Mesenchymal stem cell (in vitro differentiated cells and primary cell): ENCODE measurements at regions not wholly inside any gene's neighbourhood (a gene's known extent, or its start where the extent isn't known, plus 50 kb on each side); places are given as distances from the start of the nearest gene placed in this dataset.

ENCODE experiments used
- DNase-seq: peaks from one replicate; pipeline ENCODE4 v3.0.0-alpha.2; 2013
- H2AFZ ChIP-seq: one replicate; pipeline ENCODE4 v1.6.1; 2013; ENCODE audit warnings: low read depth, mild to moderate bottlenecking, control low read depth, inconsistent platforms, low read length, moderate library complexity
- H2AK5ac ChIP-seq: 2 replicates; pipeline ENCODE4 v1.6.1; 2013; ENCODE audit warnings: low read length, moderate library complexity, mild to moderate bottlenecking, inconsistent platforms; ENCODE audit not compliant: severe bottlenecking
- H2BK120ac ChIP-seq: one replicate; pipeline ENCODE4 v1.6.1; 2013; ENCODE audit warnings: low read depth, mild to moderate bottlenecking, inconsistent platforms, low read length, moderate library complexity
- H2BK12ac ChIP-seq, 2 experiments: one replicate each; pipeline ENCODE4 v1.6.1; 2013; ENCODE audit warnings: inconsistent platforms in 2 of 2, low read length in 2 of 2, mild to moderate bottlenecking in 2 of 2, moderate library complexity in 2 of 2, control low read depth in 1 of 2
- H2BK15ac ChIP-seq: one replicate; pipeline ENCODE4 v1.6.1; 2013; ENCODE audit warnings: mild to moderate bottlenecking, low read depth, inconsistent platforms; ENCODE audit not compliant: poor library complexity, severe bottlenecking
- H2BK5ac ChIP-seq: 2 replicates; pipeline ENCODE4 v1.6.1; 2013; ENCODE audit warnings: low read depth, mild to moderate bottlenecking, low read length, control low read depth, inconsistent platforms; ENCODE audit not compliant: poor library complexity, severe bottlenecking
- H3K14ac ChIP-seq, 2 experiments: one replicate each; pipeline ENCODE4 v1.6.1; 2013; ENCODE audit warnings: inconsistent platforms in 2 of 2, low read length in 2 of 2, control low read depth in 1 of 2, mild to moderate bottlenecking in 1 of 2, moderate library complexity in 1 of 2
- H3K18ac ChIP-seq, 2 experiments: one replicate each; pipeline ENCODE4 v1.6.1; 2013; ENCODE audit warnings: inconsistent platforms in 2 of 2, low read length in 2 of 2, control low read depth in 1 of 2, low read depth in 1 of 2, mild to moderate bottlenecking in 1 of 2
- H3K23ac ChIP-seq, 2 experiments: one replicate each; pipeline ENCODE4 v1.6.1; 2013; ENCODE audit warnings: inconsistent platforms in 2 of 2, low read length in 2 of 2, mild to moderate bottlenecking in 2 of 2, moderate library complexity in 2 of 2, control low read depth in 1 of 2
- H3K27ac ChIP-seq: 2 replicates; pipeline ENCODE4 v1.5.1; 2013; ENCODE audit warnings: mild to moderate bottlenecking, moderate library complexity, low read length, control low read depth, inconsistent platforms; ENCODE audit not compliant: poor library complexity, severe bottlenecking
- H3K27me3 ChIP-seq, 2 experiments: 2 replicates each; pipeline versions ENCODE4 v1.6.1 to v1.7.0; 2013; ENCODE audit warnings: low read length in 2 of 2, mild to moderate bottlenecking in 2 of 2, moderate library complexity in 2 of 2, control low read depth in 1 of 2, inconsistent platforms in 1 of 2; ENCODE audit not compliant: control insufficient read depth in 1 of 2, insufficient read depth in 1 of 2
- H3K36me3 ChIP-seq, 2 experiments: 2 replicates each; pipeline versions ENCODE4 v1.6.1 to v1.7.0; 2013; ENCODE audit warnings: low read length in 2 of 2, control low read depth in 1 of 2, inconsistent platforms in 1 of 2, low read depth in 1 of 2, mild to moderate bottlenecking in 1 of 2; ENCODE audit not compliant: insufficient read depth in 2 of 2, control insufficient read depth in 1 of 2
- H3K4ac ChIP-seq, 2 experiments: one replicate each; pipeline ENCODE4 v1.6.1; 2013; ENCODE audit warnings: inconsistent platforms in 2 of 2, low read length in 2 of 2, mild to moderate bottlenecking in 2 of 2, moderate library complexity in 2 of 2, control low read depth in 1 of 2, low read depth in 1 of 2
- H3K4me1 ChIP-seq: 2 replicates; pipeline ENCODE4 v1.6.1; 2013; ENCODE audit warnings: low read depth, low read length, control low read depth; ENCODE audit not compliant: control insufficient read depth, insufficient read depth
- H3K4me2 ChIP-seq: 2 replicates; pipeline ENCODE4 v1.6.1; 2013; ENCODE audit warnings: low read length, mild to moderate bottlenecking, inconsistent platforms; ENCODE audit not compliant: poor library complexity, severe bottlenecking
- H3K4me3 ChIP-seq, 2 experiments: 2 replicates each; pipeline versions ENCODE4 v1.5.1 to v1.7.0; 2013; ENCODE audit warnings: low read length in 2 of 2, mild to moderate bottlenecking in 2 of 2, control low read depth in 1 of 2, low read depth in 1 of 2; ENCODE audit not compliant: insufficient read depth in 1 of 2
- H3K79me1 ChIP-seq: replicated peaks from 2 replicates; pipeline ENCODE4 v1.6.1; 2013; ENCODE audit warnings: mild to moderate bottlenecking, control low read depth, low read length, inconsistent platforms; ENCODE audit not compliant: poor library complexity, severe bottlenecking
- H3K9ac ChIP-seq: 2 replicates; pipeline ENCODE4 v1.7.0; 2013; ENCODE audit warnings: mild to moderate bottlenecking, low read length, moderate library complexity
- H3K9me3 ChIP-seq: 2 replicates; pipeline ENCODE4 v1.7.0; 2013; ENCODE audit warnings: mild to moderate bottlenecking, low read length; ENCODE audit not compliant: control insufficient read depth
- H4K8ac ChIP-seq: one replicate; pipeline ENCODE4 v1.6.1; 2013; ENCODE audit warnings: inconsistent platforms, mild to moderate bottlenecking, low read length, moderate library complexity
- H4K91ac ChIP-seq: one replicate; pipeline ENCODE4 v1.6.1; 2013; ENCODE audit warnings: mild to moderate bottlenecking, low read length, inconsistent platforms
- WGBS: methylation state at CpG from one replicate; pipeline ENCODE4 v1.1.7; 2013; ENCODE audit warnings: mixed read lengths; 5-methylcytosine and 5-hydroxymethylcytosine counted together

DNA sequence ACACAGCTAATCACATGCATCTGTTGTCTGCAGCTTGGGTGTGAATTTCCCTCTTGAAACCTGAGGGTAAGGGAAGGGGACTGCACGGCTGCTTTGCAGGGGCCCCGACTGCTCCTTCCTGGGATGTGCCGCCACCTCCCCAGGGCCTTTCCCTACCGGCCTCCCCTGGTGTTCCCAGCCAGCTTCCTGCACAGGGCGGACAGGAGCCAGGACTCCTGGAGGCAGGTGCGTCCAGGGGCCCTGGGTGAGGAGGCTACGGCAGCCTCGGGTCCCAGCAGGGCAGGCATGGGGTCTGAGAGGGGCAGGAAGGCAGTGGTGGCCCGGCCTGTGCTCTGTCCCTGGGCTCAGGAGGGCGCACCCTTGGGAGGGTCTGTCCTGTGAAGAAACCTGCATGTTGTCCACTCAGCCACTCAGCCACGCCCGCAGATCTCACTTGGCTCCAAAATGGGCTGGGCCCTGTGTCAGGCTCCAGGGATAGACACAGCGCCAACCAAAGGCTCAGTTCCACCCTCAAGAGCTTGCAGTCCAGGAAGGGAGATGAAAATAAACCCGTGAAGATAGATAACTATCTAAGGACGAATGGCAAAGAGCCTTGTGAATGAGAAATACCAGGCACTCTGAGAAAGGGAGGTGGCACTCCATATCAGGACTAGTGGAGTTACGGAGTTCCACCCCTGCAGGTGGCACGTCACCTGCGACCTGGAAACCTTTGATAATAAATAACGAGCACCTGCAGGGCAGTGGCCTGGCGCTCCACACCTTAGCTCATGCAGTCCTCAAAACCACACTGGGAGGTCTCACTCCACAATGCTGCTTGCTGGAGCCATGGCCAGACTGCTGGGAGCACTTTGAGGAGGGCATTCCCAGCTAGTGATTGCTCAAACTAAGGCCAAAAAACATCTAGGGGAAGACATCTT is 427.4 kb downstream of the AACS start:
- Histone ChIP-seq H3K23ac (no peak overlapping the region), H2BK15ac (no peak overlapping the region), H3K4me1 (no peaks in the 10 kb centered on the region)

DNA sequence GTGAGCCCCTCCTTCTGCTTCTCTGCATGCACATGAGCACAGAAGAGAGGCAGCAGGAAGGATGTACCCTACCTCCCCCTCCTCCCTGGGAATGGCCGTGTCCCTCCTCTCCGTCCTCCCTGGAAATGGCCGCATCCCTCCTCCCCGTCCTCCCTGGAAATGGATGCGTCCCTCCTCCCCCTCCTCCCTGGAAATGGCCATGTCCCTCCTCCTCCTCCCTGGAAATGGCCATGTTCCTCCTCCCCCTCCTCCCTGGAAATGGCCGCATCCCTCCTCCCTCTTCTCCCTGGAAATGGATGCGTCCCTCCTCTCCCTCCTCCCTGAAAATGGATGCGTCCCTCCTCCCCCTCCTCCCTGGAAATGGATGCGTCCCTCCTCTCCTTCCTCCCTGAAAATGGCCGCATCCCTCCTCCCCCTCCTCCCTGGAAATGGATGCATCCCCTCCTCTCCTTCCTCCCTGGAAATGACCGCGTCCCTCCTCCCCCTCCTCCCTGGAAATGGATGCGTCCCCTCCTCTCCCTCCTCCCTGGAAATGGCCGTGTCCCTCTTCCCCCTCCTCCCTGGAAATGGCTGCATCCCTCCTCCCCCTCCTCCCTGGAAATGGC is 428.6 kb downstream of the AACS start:
- H3K4ac ChIP-seq = no peak overlapping the region
- H2BK15ac ChIP-seq = no peak overlapping the region
- WGBS = 86% methylated on average over 14 of the region's 14 CpGs
- no peak overlapping the region for H4K8ac ChIP-seq
- H2BK5ac ChIP-seq = no peak overlapping the region
- H2BK120ac ChIP-seq = no peak overlapping the region
- no peaks in the 10 kb centered on the region for H3K79me1 ChIP-seq
- no peak overlapping the region for H4K91ac ChIP-seq
- H3K4me3 ChIP-seq = no peak overlapping the region
- H3K14ac ChIP-seq = no peak overlapping the region
- H2AK5ac ChIP-seq = no peak overlapping the region
- H3K9me3 ChIP-seq = no peaks in the 10 kb centered on the region
- no peak overlapping the region for H2BK12ac ChIP-seq
- no peak overlapping the region for H3K18ac ChIP-seq
- no peak overlapping the region for H3K27ac ChIP-seq
- no peaks in the 10 kb centered on the region for H3K4me1 ChIP-seq
- no peak for DNase-seq
- H3K9ac ChIP-seq = no peak overlapping the region
- no peaks in the 10 kb centered on the region for H3K27me3 ChIP-seq
- H3K4me2 ChIP-seq = no peak overlapping the region
- no peak overlapping the region for H2AFZ ChIP-seq
- no peaks in the 10 kb centered on the region for H3K36me3 ChIP-seq
- H3K23ac ChIP-seq = no peak overlapping the region

More for the DNA sequence above, 427.4 kb downstream of the AACS start:
- Histone ChIP-seq H3K4me2 (no peak overlapping the region), H3K14ac (no peak overlapping the region), H3K36me3 (no peaks in the 10 kb centered on the region), H2BK120ac (no peak overlapping the region), H3K9ac (no peak overlapping the region), H3K79me1 (no peaks in the 10 kb centered on the region), H3K27me3 (no peaks in the 10 kb centered on the region), H4K91ac (no peak overlapping the region), H3K9me3 (no peaks in the 10 kb centered on the region), H4K8ac (no peak overlapping the region), H2BK12ac (no peak overlapping the region), H2AK5ac (no peak overlapping the region), H3K4me3 (no peak overlapping the region), H3K4ac (no peak overlapping the region), H3K18ac (no peak overlapping the region), H2BK5ac (no peak overlapping the region), H3K27ac (no peak overlapping the region), H2AFZ (no peak overlapping the region)
- WGBS = 79% methylated on average over 20 of the region's 20 CpGs
- DNase-seq = no peak

DNA sequence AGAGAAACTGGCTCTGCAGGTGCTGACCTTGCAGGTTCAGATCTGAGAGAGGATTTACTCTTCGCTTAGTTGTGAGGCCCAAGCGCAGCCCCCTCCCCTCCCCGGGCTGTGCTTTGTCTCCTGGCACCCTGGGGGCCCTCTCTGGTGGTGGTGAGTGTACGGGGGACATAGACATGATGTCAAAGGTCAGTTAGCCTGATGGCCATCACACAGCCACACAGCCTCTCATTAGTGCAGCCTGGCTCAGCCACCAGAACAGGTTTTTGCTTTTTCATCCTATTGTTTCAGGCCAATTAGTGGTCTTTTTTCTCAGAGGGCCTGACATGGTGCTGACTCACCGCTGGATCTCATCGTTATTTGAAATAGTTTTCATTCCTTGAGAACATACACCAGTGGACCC is 437.9 kb downstream of the AACS start:
- Histone ChIP-seq H4K8ac (no peak overlapping the region), H2BK12ac (no peak overlapping the region), H2AK5ac (no peak overlapping the region), H3K27me3 (no peaks in the 10 kb centered on the region), H2BK120ac (no peak overlapping the region), H3K9ac (no peak overlapping the region), H3K4me2 (no peak overlapping the region), H3K4me1 (no peaks in the 10 kb centered on the region), H4K91ac (no peak overlapping the region), H3K23ac (no peak overlapping the region), H3K27ac (no peak overlapping the region), H3K4me3 (no peak overlapping the region), H2BK15ac (no peak overlapping the region), H3K4ac (no peak overlapping the region), H3K18ac (no peak overlapping the region), H3K14ac (no peak overlapping the region), H3K36me3 (no peaks in the 10 kb centered on the region), H3K79me1 (no peaks in the 10 kb centered on the region), H3K9me3 (no peaks in the 10 kb centered on the region), H2BK5ac (no peak overlapping the region), H2AFZ (no peak overlapping the region)
- no peak for DNase-seq
- WGBS = 63% methylated on average over 6 of the region's 6 CpGs

DNA sequence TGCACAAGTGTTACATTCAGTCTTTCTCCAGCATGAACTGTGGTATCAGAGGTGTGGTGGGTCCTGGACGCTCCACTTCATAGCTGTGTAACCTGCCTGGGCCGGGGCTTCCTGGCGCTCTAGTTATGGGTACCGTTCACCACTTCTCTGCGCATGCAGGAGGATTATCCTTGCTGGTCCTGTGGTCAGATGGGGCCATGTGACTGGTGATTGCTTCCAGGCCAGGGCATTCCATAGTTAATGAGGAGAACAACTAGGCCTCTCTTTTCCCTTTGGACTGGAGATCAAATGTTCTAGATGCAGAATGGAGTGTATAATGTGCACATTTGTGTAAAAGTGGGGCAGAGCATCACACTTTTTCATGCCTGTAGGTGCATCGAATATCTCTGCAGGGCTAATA is 444.0 kb downstream of the AACS start:
- 80% methylated on average over 6 of the region's 6 CpGs for WGBS
- no peak overlapping the region for H2AK5ac ChIP-seq
- no peak for DNase-seq
- no peak overlapping the region for H3K27ac ChIP-seq
- H2BK120ac ChIP-seq = no peak overlapping the region
- no peaks in the 10 kb centered on the region for H3K4me1 ChIP-seq
- no peak overlapping the region for H2BK12ac ChIP-seq
- no peak overlapping the region for H2BK5ac ChIP-seq
- H3K9ac ChIP-seq = no peak overlapping the region
- H3K14ac ChIP-seq = no peak overlapping the region
- no peak overlapping the region for H3K4me3 ChIP-seq
- H3K4ac ChIP-seq = no peak overlapping the region
- H3K23ac ChIP-seq = no peak overlapping the region
- no peak overlapping the region for H4K8ac ChIP-seq
- H3K4me2 ChIP-seq = no peak overlapping the region
- H3K9me3 ChIP-seq = no peaks in the 10 kb centered on the region
- H2AFZ ChIP-seq = no peak overlapping the region
- no peaks in the 10 kb centered on the region for H3K79me1 ChIP-seq
- H3K36me3 ChIP-seq = no peaks in the 10 kb centered on the region
- H3K27me3 ChIP-seq = no peaks in the 10 kb centered on the region
- H4K91ac ChIP-seq = no peak overlapping the region
- H2BK15ac ChIP-seq = no peak overlapping the region
- H3K18ac ChIP-seq = no peak overlapping the region
